ENCODE measurements at regions not wholly inside any gene's neighbourhood (a gene's known extent, or its start where the extent isn't known, plus 50 kb on each side); places are given as distances from the start of the nearest gene placed in this dataset.
"Not testable (repeated sequence)": the region's sequence is repeated elsewhere in the genome, so short reads cannot be mapped to it uniquely, and the experiment has no call there.

DNA sequence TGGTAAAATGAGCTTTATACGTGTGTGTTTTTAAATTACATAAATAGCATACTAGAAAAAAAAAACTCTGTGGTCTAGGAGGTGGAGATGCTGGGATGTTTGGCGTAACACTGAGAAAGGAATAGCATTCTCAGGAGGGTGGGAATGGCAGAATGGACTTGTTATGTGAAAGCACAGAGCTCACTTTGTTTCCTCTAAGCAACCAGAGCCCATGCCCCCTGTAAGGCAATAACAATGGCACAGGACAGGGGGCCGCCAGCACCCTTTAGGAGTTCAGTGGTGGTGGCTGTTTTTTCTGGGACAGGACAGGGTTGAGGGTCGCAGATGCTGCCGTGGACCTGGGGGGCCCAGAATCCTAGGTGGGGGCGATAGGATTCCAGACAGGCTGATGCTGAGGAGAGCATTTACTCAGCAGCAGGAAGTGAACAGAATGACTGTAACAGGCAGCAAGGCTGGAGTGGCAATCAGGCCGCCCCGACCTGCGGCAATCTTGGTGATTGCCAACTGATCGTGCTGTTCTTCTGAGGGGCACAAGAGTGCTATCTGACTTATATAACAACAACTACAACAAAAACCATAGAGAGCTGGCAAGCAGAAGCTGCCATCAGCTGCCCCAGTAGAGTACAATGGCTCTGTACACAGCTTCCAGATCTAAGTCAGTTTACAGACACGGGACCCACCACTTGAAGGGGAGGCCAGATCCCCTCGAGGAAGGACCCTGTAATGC is 160.4 kb downstream of the UACA start:
- DNase-seq = no peak

DNA sequence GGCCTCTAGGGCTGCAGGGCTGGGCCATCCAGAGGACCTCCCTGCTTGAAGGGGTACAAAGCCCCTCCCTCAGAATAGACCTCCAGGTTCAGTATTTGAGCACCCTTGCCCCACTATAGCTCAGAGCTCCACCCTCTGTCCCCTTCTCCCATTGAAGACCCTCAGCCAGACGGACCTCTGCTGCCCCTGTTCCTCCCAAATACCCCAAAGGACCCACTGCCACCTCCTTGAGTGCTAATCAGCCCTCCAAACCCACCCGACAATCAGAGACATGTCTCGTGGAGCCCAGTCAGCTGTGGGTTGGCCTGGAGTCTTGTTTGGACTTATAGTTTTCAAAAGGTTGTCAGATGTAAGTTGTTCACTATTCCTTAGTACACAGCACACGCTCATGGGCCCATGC is 161.1 kb downstream of the UACA start:
- no peak for DNase-seq

DNA sequence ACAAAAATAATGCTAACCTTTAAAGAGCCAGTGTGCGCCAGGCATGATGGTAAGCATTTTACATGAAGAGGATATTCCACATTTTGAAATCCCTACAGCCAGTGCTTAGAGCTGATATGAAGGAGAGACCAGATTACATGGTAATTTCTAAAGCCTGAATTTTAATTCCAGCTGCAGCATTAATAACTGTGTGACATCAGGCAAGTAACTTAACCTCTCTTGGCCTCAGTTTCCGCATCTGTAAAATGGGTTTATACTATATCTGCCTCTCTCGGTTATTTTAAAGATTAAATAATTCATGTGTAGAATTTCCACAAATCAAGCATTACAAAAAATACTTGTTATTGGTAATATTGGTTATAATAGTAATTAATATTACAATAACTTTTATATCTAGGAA is 165.4 kb downstream of the UACA start:
- DNase-seq = no peak

DNA sequence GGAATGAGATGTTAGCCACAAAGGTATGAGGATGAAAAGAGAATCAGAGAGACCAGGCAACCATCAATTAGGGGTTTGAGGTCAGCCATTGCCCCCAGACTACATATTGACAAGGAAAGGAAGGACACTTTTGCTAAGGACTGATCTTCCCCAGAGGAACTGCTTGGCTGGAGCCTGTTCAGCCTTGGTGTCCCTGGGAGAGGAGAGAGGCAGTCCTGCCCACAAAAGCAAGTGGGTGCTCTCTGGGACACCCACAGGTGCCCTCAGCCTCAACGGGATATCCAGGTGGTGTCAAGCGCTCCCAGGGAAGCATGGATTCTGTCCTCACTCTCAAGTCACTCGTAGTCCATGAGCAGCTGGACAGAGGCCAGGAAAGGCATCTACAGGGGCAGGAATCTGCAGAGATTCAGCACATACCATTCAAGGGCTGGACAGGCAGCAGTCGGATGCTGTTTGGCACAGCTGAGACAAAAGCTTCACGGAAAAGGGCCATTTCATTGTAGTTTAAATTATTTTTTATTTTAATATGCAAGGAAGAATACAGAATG is 166.2 kb downstream of the UACA start:
- no peak for DNase-seq

DNA sequence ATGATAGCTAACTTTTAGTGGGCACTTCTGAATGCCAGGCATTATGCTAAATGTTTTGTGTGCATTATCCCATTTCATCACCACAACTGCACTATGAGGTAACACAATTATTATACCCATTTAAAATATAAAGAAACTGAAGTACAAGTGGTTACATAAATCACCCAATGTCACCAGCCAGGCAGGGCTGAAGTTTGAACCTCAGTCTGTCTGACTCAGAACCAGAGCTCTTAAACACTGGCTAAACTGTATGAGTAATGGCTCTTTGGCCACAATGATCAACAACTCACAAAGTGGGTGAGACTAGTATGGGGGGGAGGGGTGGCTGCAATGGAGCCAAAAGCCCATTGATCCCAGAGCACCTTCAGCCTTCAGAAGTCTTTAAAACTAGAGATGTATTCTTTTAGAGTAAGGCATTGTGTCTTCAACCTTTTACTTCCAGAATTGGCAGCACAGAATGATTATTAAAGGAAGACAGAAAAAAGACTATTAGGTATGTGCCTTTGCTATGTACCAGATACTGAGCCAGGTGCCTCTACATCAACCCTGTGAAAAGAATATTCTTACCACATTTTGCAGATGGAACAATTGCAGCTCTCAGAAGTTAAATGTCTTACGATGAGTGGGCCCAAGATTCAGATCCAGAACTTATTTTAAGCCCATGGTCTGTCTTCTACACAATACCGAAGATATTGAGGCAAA is 166.9 kb downstream of the UACA start:
- DNase-seq = no peak

DNA sequence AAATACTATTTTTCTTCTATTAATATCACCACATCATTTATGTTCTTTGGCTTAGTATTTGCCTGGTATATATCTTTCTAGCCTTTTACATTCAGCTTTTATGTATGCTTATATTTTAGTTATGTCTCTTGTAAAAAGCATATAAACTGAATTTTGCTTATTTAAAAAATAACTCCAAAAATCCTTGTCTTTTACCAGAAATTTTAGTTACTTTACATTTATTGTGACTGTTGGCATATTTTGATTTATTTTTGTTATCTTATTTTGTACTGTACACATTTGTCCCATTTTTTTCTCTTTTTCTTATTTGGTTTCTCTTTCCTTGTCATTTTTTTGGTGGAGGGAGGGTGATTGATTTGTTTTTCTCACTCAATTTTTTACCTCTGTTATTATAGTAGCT is 169.6 kb downstream of the UACA start:
- no peak for DNase-seq

DNA sequence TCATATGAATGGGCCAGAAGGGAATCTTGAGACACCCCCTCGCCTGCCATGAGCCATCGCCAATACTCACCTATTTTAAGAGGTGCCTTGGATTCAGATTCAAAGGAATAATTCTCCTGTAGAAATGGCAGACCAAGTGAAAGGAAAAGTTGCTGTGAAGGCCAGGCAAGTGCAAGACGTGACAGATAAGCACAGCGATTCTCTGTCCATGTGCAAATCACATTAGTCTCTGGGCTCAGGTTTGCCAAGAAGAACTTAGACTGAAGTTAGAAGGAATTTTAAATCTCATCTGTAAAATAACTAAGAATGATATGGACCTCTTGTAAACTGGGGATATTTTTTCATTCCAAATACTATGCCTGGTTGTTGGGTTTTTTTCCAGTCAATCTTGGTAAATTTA is 173.6 kb downstream of the UACA start:
- DNase-seq = no peak

DNA sequence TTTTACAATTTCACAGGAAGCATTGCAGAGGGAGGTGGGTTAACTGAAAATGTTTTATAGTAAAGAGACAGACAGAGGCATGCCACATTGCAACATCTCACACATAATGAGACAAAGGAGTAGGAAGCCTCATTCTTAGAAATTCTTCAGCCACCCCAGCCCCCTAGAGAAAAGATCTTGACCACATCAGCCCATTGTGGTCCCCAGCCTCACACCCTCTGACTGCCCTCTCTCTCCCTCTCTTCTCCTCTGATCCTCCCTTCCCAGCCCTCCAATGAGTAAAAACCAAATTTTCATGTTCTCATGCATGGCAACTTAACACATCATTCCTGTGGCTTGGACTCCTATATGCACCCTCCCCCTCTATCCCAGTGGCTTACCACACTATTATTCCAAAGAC is 174.1 kb downstream of the UACA start:
- DNase-seq = no peak

DNA sequence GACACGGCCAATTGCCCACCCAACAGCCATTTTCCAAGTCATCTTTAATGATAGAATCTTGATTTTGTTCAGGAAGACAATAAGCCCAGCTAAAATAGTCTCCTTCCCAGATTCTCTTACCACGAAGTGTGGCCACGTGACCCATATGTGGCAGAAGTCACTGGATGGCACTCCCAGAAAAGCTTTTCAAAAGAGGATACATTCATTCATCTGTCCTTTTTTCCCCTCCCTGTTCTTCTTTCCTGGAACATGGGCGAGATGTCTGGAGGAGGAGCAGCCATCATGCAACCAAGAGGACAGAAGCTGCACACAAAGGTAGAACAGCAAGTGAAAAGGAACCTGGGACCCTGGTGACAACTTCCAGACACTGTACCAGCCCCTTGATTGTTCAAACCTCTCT is 174.7 kb downstream of the UACA start:
- DNase-seq = no peak

DNA sequence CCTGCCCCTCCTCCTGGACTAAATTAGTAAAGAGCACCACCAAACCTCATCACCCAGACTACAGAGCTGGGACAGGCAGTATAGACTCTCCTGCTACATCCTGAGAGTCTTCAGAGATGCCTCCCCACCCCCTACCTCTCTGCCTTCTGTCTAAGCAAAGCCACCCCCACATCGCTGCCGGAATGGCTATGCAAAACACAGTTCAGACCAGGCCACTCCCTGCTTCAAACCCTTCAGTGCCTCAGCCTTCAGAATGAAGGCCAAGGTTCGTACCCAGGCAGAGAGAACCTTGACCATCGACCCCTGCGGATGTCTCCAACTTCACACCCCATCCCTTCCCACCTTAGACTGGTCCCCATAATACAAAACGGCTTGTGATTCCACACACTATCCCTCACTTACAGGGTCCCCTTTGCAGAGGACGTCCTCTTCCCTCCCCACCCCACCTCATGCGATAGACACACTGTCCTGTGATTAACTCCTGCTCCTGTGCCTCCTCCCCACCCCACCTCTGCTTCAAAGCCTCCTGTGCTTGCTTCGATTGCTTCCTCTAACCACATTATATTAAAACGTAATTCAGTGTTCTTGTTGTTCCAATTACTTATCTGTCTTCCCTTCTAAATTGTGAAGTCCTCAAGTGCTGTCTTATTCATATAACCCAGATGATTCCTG is 175.3 kb downstream of the UACA start:
- no peak for DNase-seq

DNA sequence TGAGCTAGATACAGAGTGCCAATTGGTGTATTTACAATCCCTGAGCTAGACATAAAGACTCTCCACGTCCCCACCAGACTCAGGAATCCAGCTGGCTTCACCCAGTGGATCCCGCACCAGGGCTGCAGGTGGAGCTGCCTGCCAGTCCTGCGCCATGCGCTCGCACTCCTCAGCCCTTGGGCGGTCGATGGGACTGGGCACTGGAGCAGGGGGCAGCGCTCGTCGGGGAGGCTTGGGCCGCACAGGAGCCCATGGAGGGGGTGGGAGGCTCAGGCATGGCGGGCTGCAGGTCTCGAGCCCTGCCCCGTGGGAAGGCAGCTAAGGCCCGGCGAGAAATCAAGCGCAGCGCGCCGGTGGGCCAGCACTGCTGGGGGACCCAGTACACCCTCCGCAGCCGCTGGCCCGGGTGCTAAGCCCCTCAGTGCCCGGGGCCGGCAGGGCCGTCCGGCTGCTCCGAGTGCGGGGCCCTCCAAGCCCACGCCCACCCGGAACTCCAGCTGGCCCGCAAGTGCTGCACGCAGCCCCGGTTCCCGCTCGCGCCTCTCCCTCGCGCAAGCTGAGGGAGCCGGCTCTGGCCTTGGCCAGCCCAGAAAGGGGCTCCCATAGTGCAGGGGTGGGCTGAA is 176.2 kb downstream of the UACA start:
- not testable (repeated sequence) for DNase-seq

DNA sequence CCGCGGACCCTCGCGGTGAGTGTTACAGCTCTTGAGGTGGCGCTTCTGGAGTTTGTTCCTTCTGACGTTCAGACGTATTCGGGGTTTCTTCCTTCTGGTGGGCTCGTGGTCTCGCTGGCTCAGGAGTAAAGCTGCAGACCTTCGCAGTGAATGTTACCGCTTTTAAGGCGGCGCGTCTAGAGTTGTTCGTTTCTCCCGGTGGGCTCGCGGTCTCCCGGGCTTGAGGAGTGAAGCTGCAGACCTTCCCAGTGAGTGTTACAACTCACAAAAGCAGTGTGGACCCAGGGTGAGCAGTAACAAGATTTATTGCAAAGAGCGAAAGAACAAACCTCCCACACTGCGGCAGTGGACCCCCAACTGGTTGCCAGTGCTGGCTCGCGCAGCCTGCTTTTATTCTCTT is 177.1 kb downstream of the UACA start:
- DNase-seq = no peak

DNA sequence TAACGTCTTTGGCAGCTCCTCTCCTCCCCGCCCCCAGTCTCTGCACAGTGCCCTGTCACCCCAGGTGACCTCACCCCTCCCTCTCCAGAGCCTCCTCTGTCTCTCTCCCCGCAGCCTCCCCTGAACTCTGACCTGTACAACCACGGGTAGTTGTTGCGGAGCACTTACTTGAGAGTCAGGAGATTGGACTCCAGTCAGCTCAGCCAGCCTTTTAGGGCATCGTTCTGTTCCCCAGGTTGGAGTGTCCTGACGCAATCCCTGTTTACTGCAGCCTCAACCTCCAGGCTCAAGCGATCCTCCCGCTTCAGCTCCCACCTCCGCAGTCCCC is 177.7 kb downstream of the UACA start:
- no peak for DNase-seq

DNA sequence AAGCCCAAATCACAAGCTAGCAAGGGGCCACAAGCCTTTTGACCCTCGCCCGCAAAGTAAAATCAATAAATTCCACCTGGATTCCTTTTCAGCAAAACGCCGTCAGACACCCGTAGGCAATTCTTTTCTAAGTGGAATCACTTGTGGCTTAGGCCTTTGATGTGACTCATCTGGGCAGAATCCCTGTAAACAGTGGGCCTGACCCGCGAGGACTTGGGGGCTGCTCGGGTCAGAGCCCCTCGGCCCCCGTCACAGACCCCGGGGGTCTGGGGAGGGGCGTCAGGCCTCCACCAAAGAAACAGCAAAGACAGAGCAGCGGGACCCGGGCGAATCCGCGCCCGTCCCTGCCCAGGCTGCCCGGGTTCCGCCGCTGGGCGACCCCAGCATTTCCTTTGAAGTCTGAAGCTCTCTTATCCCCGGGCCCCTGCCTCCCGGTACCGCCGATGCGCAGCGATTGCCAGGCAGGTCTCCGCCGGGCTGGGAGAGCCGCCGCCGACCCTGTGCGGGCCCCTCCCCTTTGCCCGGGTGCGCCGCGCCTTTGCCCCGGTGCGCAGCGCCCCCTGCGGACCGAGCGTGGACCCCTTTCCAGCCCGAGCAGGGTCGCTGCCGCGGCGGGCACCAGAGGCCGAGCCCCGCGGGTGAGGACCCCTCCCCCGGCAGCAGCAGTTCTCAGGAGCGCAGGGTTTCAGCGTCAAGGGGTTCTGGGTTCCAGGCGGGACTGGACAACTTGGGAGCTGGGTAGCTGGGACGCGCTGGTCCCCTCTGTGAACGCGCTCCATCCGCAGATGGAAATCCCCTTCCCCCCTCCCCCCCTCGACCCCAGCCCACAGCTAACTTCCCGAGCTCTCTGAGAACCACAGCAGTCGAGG is 178.3 kb downstream of the UACA start:
- no peak for DNase-seq

DNA sequence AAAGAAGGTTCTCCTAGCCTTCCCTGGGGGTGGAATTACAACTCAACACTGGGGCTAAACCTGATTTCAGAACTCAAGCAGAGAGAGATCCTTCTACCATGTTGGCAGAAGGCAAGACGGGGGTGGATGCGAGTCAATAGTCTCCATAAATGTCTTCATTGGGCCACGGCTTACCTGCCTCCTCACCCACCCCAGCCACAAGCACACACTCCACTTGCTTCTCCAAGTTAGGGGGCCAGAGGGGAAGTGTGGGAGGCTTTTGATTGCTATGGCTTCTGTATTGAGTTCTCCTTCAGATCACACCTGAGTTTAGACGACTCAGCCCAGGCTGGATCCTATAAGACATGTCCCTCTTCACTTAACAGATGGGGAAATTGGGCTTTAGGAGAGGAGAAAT is 178.9 kb downstream of the UACA start:
- no peak for DNase-seq

DNA sequence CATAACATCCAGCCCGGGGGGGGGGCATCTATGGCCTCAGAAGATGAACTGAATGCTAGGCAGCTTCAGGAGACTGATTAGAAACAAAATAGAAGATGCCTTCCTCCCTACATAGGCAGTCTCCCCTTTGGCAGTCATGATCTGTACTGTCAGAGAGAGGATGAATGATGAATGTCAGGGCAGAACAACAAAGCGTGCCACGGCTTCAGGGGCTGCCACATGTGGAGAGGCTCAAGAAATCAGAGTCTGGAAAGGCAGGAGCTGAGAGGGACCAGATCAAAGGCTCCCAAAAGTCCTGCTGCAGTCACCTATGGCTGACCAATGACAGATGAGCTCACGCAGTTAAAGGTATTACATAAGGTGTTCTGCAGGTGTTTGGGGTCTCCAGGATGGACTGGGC is 180.4 kb downstream of the UACA start:
- DNase-seq = no peak

DNA sequence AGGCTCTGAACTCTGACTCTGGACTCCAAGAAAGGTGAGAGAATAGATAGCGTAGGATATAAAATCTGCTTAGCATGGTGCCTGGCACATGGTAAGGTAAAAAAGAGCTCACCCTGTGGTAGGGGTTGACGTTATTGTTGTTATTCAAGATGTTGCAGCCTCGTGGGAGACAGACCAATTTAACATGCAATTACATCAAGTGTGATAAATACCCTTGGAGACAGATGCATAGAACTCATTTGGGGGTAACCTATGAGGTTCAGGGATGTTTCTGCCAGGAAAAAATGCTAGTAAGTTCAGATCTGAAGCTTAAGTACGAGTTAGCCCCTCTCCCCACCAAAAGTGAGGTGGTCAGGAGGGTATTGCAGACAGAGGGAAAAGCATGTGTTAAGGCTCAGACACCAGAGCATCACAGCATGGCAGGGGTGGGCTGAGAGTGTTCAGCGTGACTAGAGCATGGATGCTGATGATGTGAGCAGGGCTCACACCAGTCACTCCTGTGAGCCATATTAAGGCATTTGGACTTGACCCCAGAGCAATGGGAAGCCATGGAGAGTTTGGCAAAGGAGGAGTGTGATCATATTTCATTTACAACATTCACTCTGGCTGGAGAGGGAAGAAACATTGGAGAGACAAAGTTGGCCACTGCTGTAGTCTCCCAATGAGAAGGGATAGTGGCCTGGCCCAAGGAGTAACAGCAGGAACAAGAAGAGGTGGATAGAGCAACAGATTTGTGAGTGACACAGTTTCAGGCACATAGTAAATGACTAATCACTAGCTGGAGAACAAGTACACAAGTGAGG is 181.0 kb downstream of the UACA start:
- DNase-seq = no peak

DNA sequence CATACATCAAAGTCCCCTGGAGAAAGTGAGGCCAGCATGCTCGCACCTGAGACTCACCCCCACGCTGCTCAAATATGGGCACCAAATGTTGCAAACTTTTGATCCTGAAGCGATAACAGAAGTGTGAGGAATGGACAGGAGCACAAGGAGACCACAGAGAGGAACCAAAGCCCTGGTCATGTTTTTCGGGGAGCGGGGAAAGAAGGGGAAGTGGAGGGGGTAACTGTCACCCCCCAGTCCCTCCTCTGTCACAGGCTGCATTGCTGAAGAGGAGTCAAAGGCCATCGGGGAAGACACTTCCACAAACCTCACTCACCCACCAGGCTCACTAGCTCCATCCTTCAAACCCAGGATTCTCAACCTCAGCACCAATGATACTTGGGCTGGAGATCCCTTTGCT is 182.4 kb downstream of the UACA start:
- no peak for DNase-seq

DNA sequence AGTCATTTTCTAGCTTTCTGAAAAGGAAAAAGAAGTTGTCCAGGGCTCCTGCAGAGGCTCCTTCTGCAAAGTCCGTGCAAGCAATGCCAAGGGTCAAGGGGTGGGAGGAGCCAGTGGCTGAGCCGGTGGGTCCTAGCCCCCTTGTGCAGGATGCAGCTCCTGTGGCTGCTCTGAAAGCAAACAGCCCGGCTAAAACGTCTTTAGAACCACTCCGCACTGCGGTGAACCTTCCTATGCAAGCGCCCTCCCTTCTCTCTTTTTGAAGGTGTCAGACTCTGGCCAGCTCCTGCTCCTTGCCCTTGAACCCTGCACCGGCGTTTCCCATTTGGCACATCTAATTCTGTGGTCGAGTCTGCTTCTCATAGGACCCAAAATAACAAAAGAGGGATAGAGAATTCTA is 183.1 kb downstream of the UACA start:
- no peak for DNase-seq

DNA sequence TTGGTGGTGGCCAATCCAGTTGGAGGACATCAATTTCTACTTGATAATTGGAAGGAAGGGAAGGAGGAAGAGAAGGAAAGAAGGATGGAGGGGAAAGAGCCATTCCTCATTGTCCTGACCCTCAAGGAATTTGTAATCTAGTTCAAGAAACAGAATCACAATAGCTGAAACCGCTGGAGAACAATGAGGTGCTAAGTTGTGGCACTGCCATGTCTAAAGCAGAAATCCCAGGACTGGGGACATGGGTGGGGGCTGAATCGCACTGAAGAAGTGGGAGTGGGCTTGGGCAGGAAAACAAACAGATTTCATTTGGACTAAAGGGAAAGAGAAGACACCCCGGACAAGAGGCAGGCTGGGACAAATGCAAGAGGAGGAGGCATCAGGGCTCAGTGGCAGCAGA is 183.6 kb downstream of the UACA start:
- no peak for DNase-seq

DNA sequence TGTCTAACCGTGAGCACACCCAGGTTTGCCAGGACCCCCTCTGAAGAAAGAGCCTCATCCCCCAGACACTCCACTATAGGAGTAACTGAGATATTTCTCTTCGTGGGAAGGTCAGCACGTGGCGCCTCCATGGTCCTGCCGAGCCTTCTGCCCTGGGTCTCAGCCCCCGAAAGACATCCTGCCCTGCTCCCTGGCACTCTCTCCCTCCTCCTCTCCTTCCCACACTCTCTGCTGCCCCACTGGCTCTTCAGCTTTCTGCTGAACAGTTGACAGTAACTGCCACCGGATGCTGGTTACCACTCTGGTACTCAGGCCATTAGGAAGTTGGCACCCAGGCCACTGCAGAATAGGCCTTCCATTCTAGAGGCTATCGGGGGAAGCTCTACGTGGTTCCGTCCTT is 185.2 kb downstream of the UACA start:
- no peak for DNase-seq

DNA sequence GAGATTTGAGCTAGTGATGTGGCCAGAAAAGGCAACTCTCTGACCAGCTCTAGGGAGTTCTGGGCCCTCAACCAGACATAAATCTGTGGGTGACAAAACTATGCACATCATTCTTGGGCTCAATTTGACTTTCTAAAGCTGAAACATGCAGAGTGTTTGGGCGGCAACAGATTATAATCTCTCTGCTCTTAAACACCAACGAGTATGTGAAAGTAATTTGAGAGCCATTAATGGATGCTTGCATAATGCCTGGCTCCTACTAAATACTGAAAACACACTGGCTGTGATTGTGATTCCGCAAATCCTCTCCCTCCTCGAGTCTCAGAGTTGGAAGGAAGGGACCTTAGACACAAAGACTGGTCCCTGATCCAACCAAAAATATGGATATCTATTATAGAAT is 186.7 kb downstream of the UACA start:
- DNase-seq = no peak

Measured in midbrain (tissue), 1 donor.